ENCODE measurements at regions not wholly inside any gene's neighbourhood (a gene's known extent, or its start where the extent isn't known, plus 50 kb on each side); places are given as distances from the start of the nearest gene placed in this dataset.

DNA sequence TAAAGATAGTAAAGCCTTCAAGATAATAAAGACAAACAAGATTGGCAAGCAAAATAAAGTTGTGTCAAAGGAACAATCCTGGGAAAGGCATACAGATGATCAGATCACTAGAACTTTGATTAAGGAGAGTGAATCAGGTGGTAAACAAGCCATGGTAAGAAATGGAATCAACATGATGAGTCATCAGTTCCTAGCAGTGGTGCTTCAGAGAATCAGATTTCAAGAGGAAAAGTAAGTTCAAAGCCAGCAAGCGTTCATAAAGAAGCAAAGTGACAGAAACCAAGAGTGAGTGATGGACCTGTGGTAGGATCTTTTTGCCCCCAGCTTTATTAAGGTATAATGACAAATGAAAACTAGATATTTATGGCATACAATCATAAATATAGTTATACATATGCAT lies 340.4 kb downstream of the TPBG start:
- no peak overlapping the region for H3K4me3 ChIP-seq
- TF ChIP-seq, protein P1, sequence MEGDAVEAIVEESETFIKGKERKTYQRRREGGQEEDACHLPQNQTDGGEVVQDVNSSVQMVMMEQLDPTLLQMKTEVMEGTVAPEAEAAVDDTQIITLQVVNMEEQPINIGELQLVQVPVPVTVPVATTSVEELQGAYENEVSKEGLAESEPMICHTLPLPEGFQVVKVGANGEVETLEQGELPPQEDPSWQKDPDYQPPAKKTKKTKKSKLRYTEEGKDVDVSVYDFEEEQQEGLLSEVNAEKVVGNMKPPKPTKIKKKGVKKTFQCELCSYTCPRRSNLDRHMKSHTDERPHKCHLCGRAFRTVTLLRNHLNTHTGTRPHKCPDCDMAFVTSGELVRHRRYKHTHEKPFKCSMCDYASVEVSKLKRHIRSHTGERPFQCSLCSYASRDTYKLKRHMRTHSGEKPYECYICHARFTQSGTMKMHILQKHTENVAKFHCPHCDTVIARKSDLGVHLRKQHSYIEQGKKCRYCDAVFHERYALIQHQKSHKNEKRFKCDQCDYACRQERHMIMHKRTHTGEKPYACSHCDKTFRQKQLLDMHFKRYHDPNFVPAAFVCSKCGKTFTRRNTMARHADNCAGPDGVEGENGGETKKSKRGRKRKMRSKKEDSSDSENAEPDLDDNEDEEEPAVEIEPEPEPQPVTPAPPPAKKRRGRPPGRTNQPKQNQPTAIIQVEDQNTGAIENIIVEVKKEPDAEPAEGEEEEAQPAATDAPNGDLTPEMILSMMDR (IDR thresholded peaks at IDR 0.05) = no peak
- TF ChIP-seq POLR2AphosphoS5 (IDR thresholded peaks at IDR 0.05) = no peak
- TF ChIP-seq POLR2A (IDR thresholded peaks at IDR 0.05) = no peak
- H3K9me3 ChIP-seq = peaks cover 6 to 11% of the 10 kb centered on the region in 2 donors
- H3K27ac ChIP-seq = no peak overlapping the region
- no peaks in the 10 kb centered on the region for H3K36me3 ChIP-seq
- H3K27me3 ChIP-seq = no peaks in the 10 kb centered on the region
- DNase-seq (ENCODE audit: low spot score in 2 of 2) = no peak
- intact Hi-C loops (cut with DNase I; ENCODE audit: low total_unique reads) = no loop called here
- no peaks in the 10 kb centered on the region for H3K4me1 ChIP-seq

- intact Hi-C loops (cut with DNase I; ENCODE audit: low total_unique reads) = no loop called here
- Histone ChIP-seq H3K4me3 (no peak overlapping the region), H3K27ac (no peak overlapping the region), H3K4me1 (no peaks in the 10 kb centered on the region), H3K9me3 (peaks cover 6 to 11% of the 10 kb centered on the region in 2 donors), H3K36me3 (no peaks in the 10 kb centered on the region), H3K27me3 (no peaks in the 10 kb centered on the region)
- TF ChIP-seq POLR2A (IDR thresholded peaks at IDR 0.05) = no peak
- no peak for TF ChIP-seq POLR2AphosphoS5 (IDR thresholded peaks at IDR 0.05)
- TF ChIP-seq, protein P1 (IDR thresholded peaks at IDR 0.05) = no peak
- DNase-seq (ENCODE audit: low spot score in 2 of 2) = no peak
These were observed 342.0 kb downstream of the TPBG start for GRCh38 chr6:82705579-82705978.

- Histone ChIP-seq H3K36me3 (no peaks in the 10 kb centered on the region), H3K4me3 (no peak overlapping the region), H3K4me1 (no peaks in the 10 kb centered on the region), H3K27me3 (no peaks in the 10 kb centered on the region), H3K27ac (no peak overlapping the region), H3K9me3 (peaks cover 5 to 10% of the 10 kb centered on the region in 2 donors)
- no peak for DNase-seq (ENCODE audit: low spot score in 2 of 2)
- intact Hi-C loops (cut with DNase I; ENCODE audit: low total_unique reads) = no loop called here
- TF ChIP-seq POLR2AphosphoS5 (IDR thresholded peaks at IDR 0.05) (no peak), POLR2A (IDR thresholded peaks at IDR 0.05) (no peak)
- TF ChIP-seq, protein P1 (IDR thresholded peaks at IDR 0.05) = no peak
These were observed 347.6 kb downstream of the TPBG start for GRCh38 chr6:82711105-82711827.

GRCh38 chr6:82711971-82712370 lies 348.4 kb downstream of the TPBG start:
- intact Hi-C loops (cut with DNase I; ENCODE audit: low total_unique reads) = no loop called here
- Histone ChIP-seq H3K9me3 (peaks cover 5 to 10% of the 10 kb centered on the region in 2 donors), H3K4me1 (no peaks in the 10 kb centered on the region), H3K27me3 (no peaks in the 10 kb centered on the region), H3K4me3 (no peak overlapping the region), H3K36me3 (no peaks in the 10 kb centered on the region), H3K27ac (no peak overlapping the region)
- TF ChIP-seq, protein P1 (IDR thresholded peaks at IDR 0.05) = no peak
- TF ChIP-seq POLR2AphosphoS5 (IDR thresholded peaks at IDR 0.05) = no peak
- TF ChIP-seq POLR2A (IDR thresholded peaks at IDR 0.05) = no peak
- no peak for DNase-seq (ENCODE audit: low spot score in 2 of 2)

DNA sequence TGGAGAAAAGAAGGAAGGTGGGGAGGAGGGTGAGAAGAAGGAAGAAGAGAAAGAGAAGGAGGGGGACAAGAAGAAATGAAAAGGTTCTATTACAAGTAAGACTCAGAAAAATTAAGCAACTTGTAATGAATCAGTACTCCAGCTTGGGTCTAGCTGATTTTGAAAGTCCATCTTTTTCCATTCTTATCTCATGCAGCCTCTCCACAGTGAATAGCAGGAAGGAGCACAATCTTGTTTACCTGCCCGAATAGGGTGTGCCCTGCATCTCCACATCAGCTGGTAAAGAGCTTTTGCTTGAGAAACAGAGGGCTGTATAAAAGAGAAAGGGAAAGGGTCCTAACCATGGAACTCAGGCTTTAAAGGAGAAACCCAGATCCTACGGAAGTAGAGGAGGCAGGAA lies 348.8 kb downstream of the TPBG start:
- Histone ChIP-seq H3K36me3 (no peaks in the 10 kb centered on the region), H3K4me1 (no peaks in the 10 kb centered on the region), H3K27me3 (no peaks in the 10 kb centered on the region), H3K27ac (no peak overlapping the region), H3K9me3 (peaks cover 5 to 10% of the 10 kb centered on the region in 2 donors), H3K4me3 (no peak overlapping the region)
- intact Hi-C loops (cut with DNase I; ENCODE audit: low total_unique reads) = no loop called here
- DNase-seq (ENCODE audit: low spot score in 2 of 2) = no peak
- no peak for TF ChIP-seq POLR2A (IDR thresholded peaks at IDR 0.05)
- TF ChIP-seq, protein P1 (IDR thresholded peaks at IDR 0.05) = no peak
- no peak for TF ChIP-seq POLR2AphosphoS5 (IDR thresholded peaks at IDR 0.05)

Measured in breast epithelium (tissue), 4 donors.